K562 (cell line): ENCODE measurements at regions not wholly inside any gene's neighbourhood (a gene's known extent, or its start where the extent isn't known, plus 50 kb on each side); places are given as distances from the start of the nearest gene placed in this dataset.

Source experiments
- REST ChIP-seq, 2 experiments: fragments of 450-650 bp; formaldehyde crosslinking in 1 of 2; IDR thresholded peaks; 2 replicates each; pipeline versions ENCODE4 v1.4.0 to v1.6.1; 2014 to 2020; ENCODE audit warnings: mild to moderate bottlenecking in 2 of 2, borderline replicate concordance in 1 of 2, low read depth in 1 of 2

- peak; percentile 55; the same call in 1 of the 2 replicates for TF ChIP-seq REST (IDR thresholded peaks at IDR 0.05; ENCODE audit: borderline replicate concordance)
- TF ChIP-seq REST (CRISPR knock-in tag; IDR thresholded peaks at IDR 0.05; ENCODE audit: low read depth), result no peak
Observed at GRCh38 chr3:107235928-107236315, 141.3 kb upstream of the CCDC54 start (continued).
